GM19043 (cell line): ENCODE measurements at regions not wholly inside any gene's neighbourhood (a gene's known extent, or its start where the extent isn't known, plus 50 kb on each side); places are given as distances from the start of the nearest gene placed in this dataset.
A peak's percentile ranks its signal among the peaks of the same experiment; 100 is the strongest.
"Not testable (repeated sequence)": the region's sequence is repeated elsewhere in the genome, so short reads cannot be mapped to it uniquely, and the experiment has no call there.

Experiments used
- ATAC-seq: cut with Tn5 transposase; IDR thresholded peaks from one replicate; pipeline ENCODE4 v1.9.1; 2021; ENCODE audit warnings: low read depth; ENCODE audit not compliant: unreplicated experiment

GRCh38 chr2:142586693-142587580 lies 290.5 kb upstream of the KYNU start:
- no peak for ATAC-seq

- ATAC-seq = peak; percentile 60
These were observed 291.7 kb upstream of the KYNU start for GRCh38 chr2:142585785-142586184.

- ATAC-seq = no peak
These were observed 295.1 kb upstream of the KYNU start for GRCh38 chr2:142582317-142582716.

- no peak for ATAC-seq
These were observed 296.0 kb upstream of the KYNU start for GRCh38 chr2:142581491-142581890.

GRCh38 chr2:142580691-142581090 lies 296.8 kb upstream of the KYNU start:
- no peak for ATAC-seq

- no peak for ATAC-seq
These were observed 301.9 kb upstream of the KYNU start for GRCh38 chr2:142575561-142575960.

- ATAC-seq = no peak
These were observed 303.1 kb upstream of the KYNU start for GRCh38 chr2:142574388-142574787.

GRCh38 chr2:142572346-142573132 lies 304.9 kb upstream of the KYNU start:
- ATAC-seq = no peak

- no peak for ATAC-seq
These were observed 305.5 kb upstream of the KYNU start for GRCh38 chr2:142571934-142572333.

GRCh38 chr2:142562900-142563299 lies 314.6 kb upstream of the KYNU start:
- ATAC-seq = no peak

GRCh38 chr2:142561656-142562055 lies 315.8 kb upstream of the KYNU start:
- no peak for ATAC-seq

- no peak for ATAC-seq
These were observed 320.1 kb upstream of the KYNU start for GRCh38 chr2:142557391-142557790.

- ATAC-seq = not testable (repeated sequence)
These were observed 331.5 kb upstream of the KYNU start for GRCh38 chr2:142545999-142546398.

- no peak for ATAC-seq
These were observed 332.4 kb upstream of the KYNU start for GRCh38 chr2:142545036-142545435.

GRCh38 chr2:142544173-142544572 lies 333.3 kb upstream of the KYNU start:
- no peak for ATAC-seq

GRCh38 chr2:142542431-142542910 lies 335.0 kb upstream of the KYNU start:
- no peak for ATAC-seq

- ATAC-seq = no peak
These were observed 340.5 kb upstream of the KYNU start for GRCh38 chr2:142536966-142537365.

- no peak for ATAC-seq
These were observed 341.0 kb upstream of the KYNU start for GRCh38 chr2:142536492-142536891.

GRCh38 chr2:142535311-142535710 lies 342.2 kb upstream of the KYNU start:
- ATAC-seq = no peak

- ATAC-seq = no peak
These were observed 344.3 kb upstream of the KYNU start for GRCh38 chr2:142533177-142533576.

GRCh38 chr2:142531377-142531776 lies 346.1 kb upstream of the KYNU start:
- no peak for ATAC-seq

GRCh38 chr2:142525720-142526119 lies 351.7 kb upstream of the KYNU start:
- no peak for ATAC-seq
